ENCODE measurements at regions not wholly inside any gene's neighbourhood (a gene's known extent, or its start where the extent isn't known, plus 50 kb on each side); places are given as distances from the start of the nearest gene placed in this dataset.

GRCh38 chr21:35265170-35265877, 216.2 kb upstream of the RUNX1 start:
- TF ChIP-seq, protein P1, sequence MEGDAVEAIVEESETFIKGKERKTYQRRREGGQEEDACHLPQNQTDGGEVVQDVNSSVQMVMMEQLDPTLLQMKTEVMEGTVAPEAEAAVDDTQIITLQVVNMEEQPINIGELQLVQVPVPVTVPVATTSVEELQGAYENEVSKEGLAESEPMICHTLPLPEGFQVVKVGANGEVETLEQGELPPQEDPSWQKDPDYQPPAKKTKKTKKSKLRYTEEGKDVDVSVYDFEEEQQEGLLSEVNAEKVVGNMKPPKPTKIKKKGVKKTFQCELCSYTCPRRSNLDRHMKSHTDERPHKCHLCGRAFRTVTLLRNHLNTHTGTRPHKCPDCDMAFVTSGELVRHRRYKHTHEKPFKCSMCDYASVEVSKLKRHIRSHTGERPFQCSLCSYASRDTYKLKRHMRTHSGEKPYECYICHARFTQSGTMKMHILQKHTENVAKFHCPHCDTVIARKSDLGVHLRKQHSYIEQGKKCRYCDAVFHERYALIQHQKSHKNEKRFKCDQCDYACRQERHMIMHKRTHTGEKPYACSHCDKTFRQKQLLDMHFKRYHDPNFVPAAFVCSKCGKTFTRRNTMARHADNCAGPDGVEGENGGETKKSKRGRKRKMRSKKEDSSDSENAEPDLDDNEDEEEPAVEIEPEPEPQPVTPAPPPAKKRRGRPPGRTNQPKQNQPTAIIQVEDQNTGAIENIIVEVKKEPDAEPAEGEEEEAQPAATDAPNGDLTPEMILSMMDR (IDR thresholded peaks at IDR 0.05; ENCODE audit: control insufficient read depth, extremely low read depth, insufficient read depth) = no peak
- H3K4me3 ChIP-seq (ENCODE audit: low read depth, low read length) = no peak overlapping the region
- no peak for DNase-seq (ENCODE audit: low read depth)

GRCh38 chr21:35259457-35259856, 210.4 kb upstream of the RUNX1 start:
- TF ChIP-seq, protein P1 (IDR thresholded peaks at IDR 0.05; ENCODE audit: control insufficient read depth, extremely low read depth, insufficient read depth) = no peak
- no peak for DNase-seq (ENCODE audit: low read depth)
- no peak overlapping the region for H3K4me3 ChIP-seq (ENCODE audit: low read depth, low read length)

- no peak for DNase-seq (ENCODE audit: low read depth)
- TF ChIP-seq, protein P1 (IDR thresholded peaks at IDR 0.05; ENCODE audit: control insufficient read depth, extremely low read depth, insufficient read depth) = no peak
- no peak overlapping the region for H3K4me3 ChIP-seq (ENCODE audit: low read depth, low read length)
Observed at GRCh38 chr21:35258521-35258920, 209.4 kb upstream of the RUNX1 start.

DNA sequence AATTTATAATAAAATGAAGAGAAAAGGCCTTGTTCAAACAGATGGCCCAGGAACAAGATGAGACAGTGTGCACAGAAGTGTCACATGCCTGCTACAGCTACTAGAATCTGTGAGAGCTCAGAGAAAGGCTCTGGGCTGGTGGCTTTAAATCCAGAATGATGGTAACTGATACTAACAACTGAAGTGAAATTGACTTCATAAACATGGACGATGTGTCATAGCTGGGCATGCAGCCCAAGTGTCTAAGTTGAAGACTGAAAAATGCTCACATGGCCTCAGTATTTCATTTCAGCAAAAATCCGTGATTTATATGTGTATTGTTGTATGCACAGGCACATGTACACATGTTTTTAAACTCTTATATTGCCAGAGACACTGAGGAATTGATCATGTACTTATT, 208.3 kb upstream of the RUNX1 start:
- no peak for DNase-seq (ENCODE audit: low read depth)

DNA sequence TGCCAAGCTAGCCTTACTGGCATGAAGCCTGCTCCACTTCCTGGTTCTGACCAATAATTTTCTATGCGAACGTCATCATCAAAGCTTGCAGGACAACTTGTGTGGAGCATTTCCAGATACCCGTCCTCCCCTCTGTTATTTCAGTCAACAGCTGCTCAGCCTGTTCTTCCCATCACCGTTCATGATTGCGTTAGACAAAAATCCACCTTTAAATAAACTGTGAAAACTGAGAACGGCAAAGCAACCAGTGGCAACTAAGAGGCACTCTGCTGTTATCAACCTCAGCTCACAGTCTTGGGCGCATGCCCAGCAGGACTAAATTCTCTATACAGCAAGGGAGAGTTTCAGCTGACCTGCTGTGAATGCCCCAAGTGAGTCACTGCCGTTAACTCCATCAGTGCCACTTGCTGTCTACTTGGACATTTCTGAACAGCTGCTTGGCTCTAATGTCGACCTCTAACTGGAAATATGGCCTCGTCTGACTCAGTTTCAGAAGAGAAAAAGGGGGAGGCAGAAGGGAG, 207.4 kb upstream of the RUNX1 start:
- TF ChIP-seq, protein P1 (IDR thresholded peaks at IDR 0.05; ENCODE audit: control insufficient read depth, extremely low read depth, insufficient read depth) = no peak
- peak; percentile 94 for DNase-seq (ENCODE audit: low read depth)
- H3K4me3 ChIP-seq (ENCODE audit: low read depth, low read length) = peak overlapping the region; percentile 5

More for the DNA sequence above, 208.3 kb upstream of the RUNX1 start:
- H3K4me3 ChIP-seq (ENCODE audit: low read depth, low read length) = no peak overlapping the region
- TF ChIP-seq, protein P1 (IDR thresholded peaks at IDR 0.05; ENCODE audit: control insufficient read depth, extremely low read depth, insufficient read depth) = no peak

GRCh38 chr21:35254765-35255138, 205.7 kb upstream of the RUNX1 start:
- TF ChIP-seq, protein P1 (IDR thresholded peaks at IDR 0.05; ENCODE audit: control insufficient read depth, extremely low read depth, insufficient read depth) = no peak
- H3K4me3 ChIP-seq (ENCODE audit: low read depth, low read length) = no peak overlapping the region
- DNase-seq (ENCODE audit: low read depth) = no peak
